ENCODE measurements at regions not wholly inside any gene's neighbourhood (a gene's known extent, or its start where the extent isn't known, plus 50 kb on each side); places are given as distances from the start of the nearest gene placed in this dataset.

GRCh38 chr3:139287557-139287956, 56.3 kb upstream of the MRPS22 start:
- in situ Hi-C loops (cut with MboI; ENCODE audit: low pct_ligation_motif_present in 1 of 4, low pct_unique_long_range_greater_than_20kb in 1 of 4, low sequenced_read_pairs in 3 of 4): no loop called here
- Histone ChIP-seq H3K27ac (no peak overlapping the region), H3K27me3 (peaks cover 3% of the 10 kb centered on the region), H3K36me3 (no peaks in the 10 kb centered on the region), H3K4me3 (no peak overlapping the region), H3K4me1 (no peaks in the 10 kb centered on the region), H3K9me3 (no peaks in the 10 kb centered on the region)
- TF ChIP-seq EP300 (IDR thresholded peaks at IDR 0.05; ENCODE audit: low read depth): no peak
- TF ChIP-seq CTCF (IDR thresholded peaks at IDR 0.05): no peak
- TF ChIP-seq POLR2AphosphoS5 (IDR thresholded peaks at IDR 0.05): no peak
- no peak for TF ChIP-seq POLR2A (IDR thresholded peaks at IDR 0.05)
- WGBS, 2 donors (ENCODE audit: low coverage in 1 of 2): 89 to 90% methylated on average over 3 to 4 of the region's 4 CpGs
- DNase-seq: no peak
- intact Hi-C loops (cut with DNase I; ENCODE audit: low total_unique reads): no loop called here

DNA sequence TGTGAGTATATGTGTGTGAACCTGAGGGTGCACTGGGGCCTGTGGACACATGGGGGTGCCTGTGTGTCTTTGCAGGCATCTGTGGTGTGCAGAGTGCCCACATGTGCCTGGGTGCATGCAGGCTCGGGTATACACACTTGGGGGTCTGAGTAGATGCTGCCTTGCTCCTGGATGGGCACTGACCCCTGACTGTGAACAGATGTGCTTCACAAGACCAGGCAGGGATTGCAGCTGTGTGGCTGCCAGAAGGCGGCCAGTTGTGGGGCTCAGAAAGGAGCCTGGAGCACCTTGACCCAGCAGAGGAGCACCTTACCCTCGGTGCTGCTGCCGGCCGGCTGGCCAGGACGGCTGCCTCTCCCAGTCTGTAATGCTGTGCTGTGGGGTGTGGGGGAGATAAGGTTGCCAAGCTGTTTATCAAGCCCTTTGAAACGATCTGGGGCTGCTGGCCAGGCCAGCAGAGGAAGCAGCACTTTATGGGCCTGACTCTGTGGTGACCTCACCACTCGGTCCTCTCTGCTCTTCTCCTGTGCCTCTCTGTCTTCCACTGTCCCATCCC, 55.5 kb upstream of the MRPS22 start:
- no peak for DNase-seq
- 62% methylated on average over 8 of the region's 8 CpGs; no CpG with 5 or more reads in 1 of the 2 donors for WGBS, 2 donors (ENCODE audit: low coverage in 1 of 2)
- Histone ChIP-seq H3K9me3 (no peaks in the 10 kb centered on the region), H3K27me3 (peaks cover 6% of the 10 kb centered on the region), H3K36me3 (no peaks in the 10 kb centered on the region), H3K4me3 (no peak overlapping the region), H3K4me1 (no peaks in the 10 kb centered on the region), H3K27ac (no peak overlapping the region)
- in situ Hi-C loops (cut with MboI; ENCODE audit: low pct_ligation_motif_present in 1 of 4, low pct_unique_long_range_greater_than_20kb in 1 of 4, low sequenced_read_pairs in 3 of 4) (no loop called here), intact Hi-C loops (cut with DNase I; ENCODE audit: low total_unique reads) (no loop called here)
- TF ChIP-seq EP300 (IDR thresholded peaks at IDR 0.05; ENCODE audit: low read depth): no peak
- no peak for TF ChIP-seq POLR2AphosphoS5 (IDR thresholded peaks at IDR 0.05)

DNA sequence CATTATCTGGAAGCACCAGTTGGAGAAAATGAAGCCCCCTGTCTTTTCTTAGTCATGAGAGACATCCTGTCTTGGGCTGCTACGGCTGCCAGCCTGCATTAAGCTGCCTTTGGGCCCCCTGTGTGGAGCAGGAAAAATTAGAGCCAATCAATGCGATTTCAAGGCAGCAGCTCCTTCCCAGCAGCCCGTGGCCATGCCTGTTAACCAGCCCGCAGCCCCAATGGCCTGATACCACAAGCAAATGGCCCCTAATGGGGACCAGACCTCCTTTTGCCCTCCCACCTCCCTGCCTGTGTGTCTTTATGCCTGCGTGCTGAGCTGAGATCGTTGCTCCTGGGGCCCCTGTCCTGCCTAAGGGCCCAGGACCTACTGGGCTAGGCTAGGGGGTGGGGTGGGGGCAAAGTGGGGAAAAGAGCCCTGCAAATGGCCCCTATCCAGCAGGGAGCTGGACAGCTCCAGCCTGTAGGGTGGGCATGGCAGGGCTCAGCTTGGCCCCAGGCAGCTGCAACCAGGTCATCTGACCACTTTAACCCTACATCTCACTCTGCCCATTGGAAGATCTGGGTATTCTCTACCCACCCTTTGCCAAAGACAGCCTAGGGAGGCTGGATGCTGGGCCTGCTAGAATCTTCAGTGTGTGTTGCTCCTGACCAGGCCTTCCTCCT, 53.8 kb upstream of the MRPS22 start:
- Histone ChIP-seq H3K36me3 (no peaks in the 10 kb centered on the region), H3K4me1 (no peaks in the 10 kb centered on the region), H3K4me3 (no peak overlapping the region), H3K9me3 (no peaks in the 10 kb centered on the region), H3K27ac (no peak overlapping the region), H3K27me3 (peaks cover 6% of the 10 kb centered on the region)
- DNase-seq: no peak
- WGBS, 2 donors (ENCODE audit: low coverage in 1 of 2): 83% methylated on average over 6 of the region's 6 CpGs; no CpG with 5 or more reads in 1 of the 2 donors
- in situ Hi-C loops (cut with MboI; ENCODE audit: low pct_ligation_motif_present in 1 of 4, low pct_unique_long_range_greater_than_20kb in 1 of 4, low sequenced_read_pairs in 3 of 4) (no loop called here), intact Hi-C loops (cut with DNase I; ENCODE audit: low total_unique reads) (no loop called here)
- TF ChIP-seq CTCF (IDR thresholded peaks at IDR 0.05): no peak
- TF ChIP-seq POLR2AphosphoS5 (IDR thresholded peaks at IDR 0.05): no peak
- no peak for TF ChIP-seq EP300 (IDR thresholded peaks at IDR 0.05; ENCODE audit: low read depth)

- Histone ChIP-seq H3K4me3 (no peak overlapping the region), H3K36me3 (no peaks in the 10 kb centered on the region), H3K27me3 (peaks cover 6% of the 10 kb centered on the region), H3K4me1 (no peaks in the 10 kb centered on the region), H3K9me3 (no peaks in the 10 kb centered on the region), H3K27ac (no peak overlapping the region)
- TF ChIP-seq CTCF (IDR thresholded peaks at IDR 0.05) (no peak), POLR2AphosphoS5 (IDR thresholded peaks at IDR 0.05) (no peak), POLR2A (IDR thresholded peaks at IDR 0.05) (no peak), EP300 (IDR thresholded peaks at IDR 0.05; ENCODE audit: low read depth) (no peak)
- WGBS, 2 donors (ENCODE audit: low coverage in 1 of 2): 84 to 86% methylated on average over 4 of the region's 4 CpGs
- intact Hi-C loops (cut with DNase I; ENCODE audit: low total_unique reads) (no loop called here), in situ Hi-C loops (cut with MboI; ENCODE audit: low pct_ligation_motif_present in 1 of 4, low pct_unique_long_range_greater_than_20kb in 1 of 4, low sequenced_read_pairs in 3 of 4) (no loop called here)
- DNase-seq: no peak
These were observed 52.4 kb upstream of the MRPS22 start for GRCh38 chr3:139291276-139292051.
